Ovary (tissue), 7 donors: ENCODE measurements at regions not wholly inside any gene's neighbourhood (a gene's known extent, or its start where the extent isn't known, plus 50 kb on each side); places are given as distances from the start of the nearest gene placed in this dataset.
"Not testable (repeated sequence)": the region's sequence is repeated elsewhere in the genome, so short reads cannot be mapped to it uniquely, and the experiment has no call there.

ENCODE experiments used
- DNase-seq, 5 donors: peaks; one replicate each; pipeline ENCODE4 v3.0.0-alpha.2; 2019 to 2020
- H3K27ac ChIP-seq, 2 donors: fragments of 200-600 bp; one replicate each; pipeline versions ENCODE4 v1.5.1 to v1.8.0; 2019 to 2022
- H3K27me3 ChIP-seq: fragments of 200-600 bp; one replicate; pipeline ENCODE4 v1.8.0; 2022
- H3K36me3 ChIP-seq: fragments of 200-600 bp; sonication (generic); one replicate; pipeline ENCODE4 v1.5.1; 2019
- H3K4me1 ChIP-seq: one replicate; pipeline ENCODE4 v1.8.1; 2013; ENCODE audit warnings: mild to moderate bottlenecking, moderate library complexity; ENCODE audit not compliant: insufficient read depth
- H3K4me3 ChIP-seq: fragments of 200-600 bp; sonication (generic); one replicate; pipeline ENCODE4 v1.5.1; 2017
- H3K9me3 ChIP-seq, 2 donors: fragments of 200-600 bp in 1 of 2; sonication (generic) in 1 of 2; one replicate each; pipeline versions ENCODE4 v1.5.1 to v1.8.1; 2013 to 2019; ENCODE audit warnings: mild to moderate bottlenecking in 1 of 2, moderate library complexity in 1 of 2
- CTCF ChIP-seq, 3 donors: fragments of 450-650 bp in 2 of 3; fragments of 200-600 bp in 1 of 3; IDR thresholded peaks; one replicate each; pipeline versions ENCODE4 v1.5.1 to v1.8.0; 2016 to 2022; ENCODE audit warnings: antibody characterized with exemption in 3 of 3, mild to moderate bottlenecking in 1 of 3
- EP300 ChIP-seq: sonication (generic); formaldehyde crosslinking; IDR thresholded peaks from one replicate; pipeline ENCODE4 v1.6.1; 2017; ENCODE audit warnings: antibody characterized with exemption
- POLR2A ChIP-seq: fragments of 450-650 bp; IDR thresholded peaks from one replicate; pipeline ENCODE4 v1.6.1; 2017; ENCODE audit warnings: antibody characterized with exemption, mild to moderate bottlenecking, moderate library complexity
- WGBS, 3 donors: extraction: QIAGEN DNeasy Blood & Tissue Kit in 1 of 3; methylation state at CpG; one replicate each; pipeline versions ENCODE4 v1.1.5 to v1.1.7; 2013 to 2017; 5-methylcytosine and 5-hydroxymethylcytosine counted together
- intact Hi-C, 4 donors: fragments of 100-400 bp; cut with DNase I; formaldehyde crosslinking; loops; one replicate each; pipeline versions ENCODE4 v1.11.0 to v1.15.1; 2022 to 2023
- donor health status: DM: no; HTN: no; CAD: no; lungs with moderate emphysema.
- donor health status: DM: no; HTN: no; CAD: no.
- donor health status: Bipolar disorder and iron deficiency.
- donor health status: DM: no; HTN: no; CAD: no.
- donor health status: DM: yes; HTN: yes; CAD: no.

- intact Hi-C loops, result no loop called here
- 68 to 72% (median 72%) methylated on average over 8 of the region's 8 CpGs for WGBS, 3 donors
- no peaks in the 10 kb centered on the region for H3K27me3 ChIP-seq
- DNase-seq, result no peak
- no peak overlapping the region for H3K27ac ChIP-seq
- H3K9me3 ChIP-seq, result no peaks in the 10 kb centered on the region
- no peaks in the 10 kb centered on the region for H3K4me1 ChIP-seq
- no peak overlapping the region for H3K4me3 ChIP-seq
- no peaks in the 10 kb centered on the region for H3K36me3 ChIP-seq
- TF ChIP-seq EP300, result no peak
- no peak for TF ChIP-seq CTCF (IDR thresholded peaks at IDR 0.05)
- no peak for TF ChIP-seq POLR2A
These were observed 151.1 kb upstream of the APC start for GRCh38 chr5:112586596-112587062.

- not testable (repeated sequence) for H3K9me3 ChIP-seq, H3K36me3 ChIP-seq
- whole genome bisulfite sequencing, 3 donors, result 85 to 94% (median 89%) methylated on average over 1 of the region's 1 CpG
These were observed 146.8 kb upstream of the APC start for GRCh38 chr5:112590858-112591257.

GRCh38 chr5:112594095-112594850, 143.4 kb upstream of the APC start:
- Histone ChIP-seq H3K9me3 (no peaks in the 10 kb centered on the region), H3K27ac (no peak overlapping the region), H3K4me3 (no peak overlapping the region), H3K4me1 (no peaks in the 10 kb centered on the region), H3K36me3 (no peaks in the 10 kb centered on the region), H3K27me3 (no peaks in the 10 kb centered on the region)
- WGBS, 3 donors, result 27 to 36% (median 34%) methylated on average over 6 of the region's 6 CpGs
- no peak for DNase-seq
- TF ChIP-seq EP300, result no peak
- TF ChIP-seq CTCF (IDR thresholded peaks at IDR 0.05), result no peak
- TF ChIP-seq POLR2A, result no peak
- intact Hi-C loops, result no loop called here

More at GRCh38 chr5:112590858-112591257, 146.8 kb upstream of the APC start:
- DNase-seq, H3K4me3 ChIP-seq, H3K27me3 ChIP-seq, H3K27ac ChIP-seq, H3K4me1 ChIP-seq, intact Hi-C loops: not testable (repeated sequence)

- Histone ChIP-seq H3K4me3 (no peak overlapping the region), H3K36me3 (no peaks in the 10 kb centered on the region), H3K27ac (no peak overlapping the region), H3K9me3 (no peaks in the 10 kb centered on the region), H3K4me1 (no peaks in the 10 kb centered on the region), H3K27me3 (no peaks in the 10 kb centered on the region)
- intact Hi-C loops, result no loop called here
- DNase-seq, result no peak
- TF ChIP-seq POLR2A (no peak), CTCF (IDR thresholded peaks at IDR 0.05) (no peak), EP300 (no peak)
- 43 to 53% (median 44%) methylated on average over 1 of the region's 1 CpG for WGBS, 3 donors
These were observed 142.7 kb upstream of the APC start for GRCh38 chr5:112594941-112595340.

GRCh38 chr5:112597831-112598230, 139.9 kb upstream of the APC start:
- Histone ChIP-seq H3K4me1 (no peaks in the 10 kb centered on the region), H3K27ac (no peak overlapping the region), H3K9me3 (no peaks in the 10 kb centered on the region), H3K36me3 (no peaks in the 10 kb centered on the region), H3K27me3 (no peaks in the 10 kb centered on the region), H3K4me3 (no peak overlapping the region)
- 88 to 90% (median 89%) methylated on average over 1 of the region's 1 CpG for WGBS, 3 donors
- DNase-seq, result no peak
- no peak for TF ChIP-seq POLR2A
- no peak for TF ChIP-seq CTCF (IDR thresholded peaks at IDR 0.05)
- TF ChIP-seq EP300, result no peak
- intact Hi-C loops, result no loop called here

GRCh38 chr5:112600510-112600909, 137.2 kb upstream of the APC start:
- WGBS, 3 donors, result 8 to 60% (median 13%) methylated on average over 2 of the region's 2 CpGs
- DNase-seq, intact Hi-C loops, H3K4me1 ChIP-seq, H3K27me3 ChIP-seq, H3K9me3 ChIP-seq, H3K36me3 ChIP-seq, H3K4me3 ChIP-seq, H3K27ac ChIP-seq: not testable (repeated sequence)
